Adrenal gland (tissue), 9 donors: ENCODE measurements at regions not wholly inside any gene's neighbourhood (a gene's known extent, or its start where the extent isn't known, plus 50 kb on each side); places are given as distances from the start of the nearest gene placed in this dataset.

Experiments
- DNase-seq, 7 donors: peaks; one replicate each; pipeline ENCODE4 v3.0.0-alpha.2; 2019 to 2020
- H3K27ac ChIP-seq, 5 donors: fragments of 200-600 bp; sonication (generic) in 4 of 5; 1 replicate in 3 of 5; 2 replicates in 2 of 5; pipeline versions ENCODE4 v1.5.1 to v1.8.0; 2016 to 2020; ENCODE audit warnings: mild to moderate bottlenecking in 1 of 5
- H3K27me3 ChIP-seq: fragments of 200-600 bp; 2 replicates; pipeline ENCODE4 v1.8.0; 2021
- H3K36me3 ChIP-seq, 2 donors: fragments of 200-600 bp; replicated peaks in 1 of 2; 1 replicate in 1 of 2; 2 replicates in 1 of 2; pipeline versions ENCODE4 v1.5.1 to v1.8.0; 2018 to 2022
- H3K4me1 ChIP-seq, 2 donors: fragments of 200-600 bp; replicated peaks in 1 of 2; 1 replicate in 1 of 2; 2 replicates in 1 of 2; pipeline versions ENCODE4 v1.5.1 to v1.8.0; 2018 to 2021
- H3K4me3 ChIP-seq, 4 donors: fragments of 200-600 bp; sonication (generic) in 3 of 4; one replicate each; pipeline ENCODE4 v1.5.1; 2016 to 2018
- H3K9me3 ChIP-seq, 3 donors: fragments of 200-600 bp; sonication (generic) in 1 of 3; replicated peaks in 1 of 3; 1 replicate in 2 of 3; 2 replicates in 1 of 3; pipeline versions ENCODE4 v1.5.1 to v1.8.0; 2016 to 2021
- CTCF ChIP-seq, 6 experiments: fragments of 450-650 bp in 4 of 6; fragments of 200-600 bp in 2 of 6; sonication (generic) in 1 of 6; IDR thresholded peaks; 1 replicate in 5 of 6; 2 replicates in 1 of 6; pipeline versions ENCODE4 v1.5.1 to v1.8.0; 2016 to 2021; ENCODE audit warnings: antibody characterized with exemption in 6 of 6, mild to moderate bottlenecking in 2 of 6, moderate library complexity in 1 of 6
- POLR2A ChIP-seq, 2 donors: fragments of 450-650 bp; IDR thresholded peaks; one replicate each; pipeline ENCODE4 v1.6.1; 2017; ENCODE audit warnings: antibody characterized with exemption in 2 of 2, mild to moderate bottlenecking in 2 of 2, moderate library complexity in 1 of 2
- WGBS, 4 donors: extraction: QIAGEN DNeasy Blood & Tissue Kit in 2 of 4; methylation state at CpG; one replicate each; pipeline versions ENCODE4 v1.1.5 to v1.1.7; 2013 to 2017; 5-methylcytosine and 5-hydroxymethylcytosine counted together
- intact Hi-C, 2 donors: fragments of 100-400 bp; cut with DNase I; formaldehyde crosslinking; loops; one replicate each; pipeline versions ENCODE4 v1.14.1 to v1.15.0; 2022 to 2023
- donor health status: healthy with polysubstance abuse.
- donor health status: Bipolar disorder and iron deficiency.
- donor health status: DM: yes; HTN: yes; CAD: no.
- donor health status: DM: no; HTN: no; CAD: no.
- donor health status: DM: no; HTN: no; CAD: no.

GRCh38 chr10:27426948-27427467 is 77.1 kb upstream of the RAB18 start:
- intact Hi-C loops: no loop called here
- Histone ChIP-seq H3K4me1 (no peaks in the 10 kb centered on the region), H3K27me3 (no peaks in the 10 kb centered on the region), H3K9me3 (no peaks in the 10 kb centered on the region), H3K4me3 (no peak overlapping the region), H3K27ac (no peak overlapping the region), H3K36me3 (no peaks in the 10 kb centered on the region)
- WGBS, 4 donors: 61 to 72% (median 66%) methylated on average over 2 of the region's 2 CpGs
- TF ChIP-seq CTCF (IDR thresholded peaks at IDR 0.05) (no peak), POLR2A (IDR thresholded peaks at IDR 0.05) (no peak)
- no peak for DNase-seq

- Histone ChIP-seq H3K9me3 (no peaks in the 10 kb centered on the region), H3K4me3 (no peak overlapping the region), H3K4me1 (no peaks in the 10 kb centered on the region), H3K27ac (no peak overlapping the region), H3K27me3 (peaks cover 8% of the 10 kb centered on the region), H3K36me3 (no peaks in the 10 kb centered on the region)
- TF ChIP-seq CTCF (IDR thresholded peaks at IDR 0.05) (no peak), POLR2A (IDR thresholded peaks at IDR 0.05) (no peak)
- 45 to 63% (median 56%) methylated on average over 5 to 34 of the region's 34 CpGs for WGBS, 4 donors
- intact Hi-C loops: no loop called here
- DNase-seq: no peak
Observed at GRCh38 chr10:27413831-27414348, 90.2 kb upstream of the RAB18 start.

- WGBS, 4 donors: 49 to 81% (median 54%) methylated on average over 8 to 28 of the region's 28 CpGs
- Histone ChIP-seq H3K27me3 (peaks cover 8% of the 10 kb centered on the region), H3K4me3 (no peak overlapping the region), H3K4me1 (no peaks in the 10 kb centered on the region), H3K9me3 (no peaks in the 10 kb centered on the region), H3K36me3 (no peaks in the 10 kb centered on the region), H3K27ac (no peak overlapping the region)
- no peak for DNase-seq
- TF ChIP-seq POLR2A (IDR thresholded peaks at IDR 0.05) (no peak), CTCF (IDR thresholded peaks at IDR 0.05) (no peak)
- intact Hi-C loops: no loop called here
Observed at GRCh38 chr10:27413387-27413786, 90.7 kb upstream of the RAB18 start.

GRCh38 chr10:27410153-27410552 is 94.0 kb upstream of the RAB18 start:
- Histone ChIP-seq H3K36me3 (no peaks in the 10 kb centered on the region), H3K4me1 (no peaks in the 10 kb centered on the region), H3K9me3 (no peaks in the 10 kb centered on the region), H3K27ac (no peak overlapping the region), H3K27me3 (peaks cover 8% of the 10 kb centered on the region), H3K4me3 (no peak overlapping the region)
- DNase-seq: no peak
- WGBS, 4 donors: 61 to 66% (median 66%) methylated on average over 3 of the region's 3 CpGs
- TF ChIP-seq POLR2A (IDR thresholded peaks at IDR 0.05) (no peak), CTCF (IDR thresholded peaks at IDR 0.05) (no peak)
- intact Hi-C loops: no loop called here
